Suppressor macrophage treated with lipopolysaccharide for 1 hour (primary cell): ENCODE measurements at regions not wholly inside any gene's neighbourhood (a gene's known extent, or its start where the extent isn't known, plus 50 kb on each side); places are given as distances from the start of the nearest gene placed in this dataset.
A peak's percentile ranks its signal among the peaks of the same experiment; 100 is the strongest.

ENCODE experiments used
- DNase-seq, 3 donors: peaks; one replicate each; pipeline ENCODE4 v3.0.0-alpha.2; 2020 to 2022

GRCh38 chr10:35758076-35758475 lies 116.0 kb upstream of the FZD8 start:
- DNase-seq: no peak

GRCh38 chr10:35754519-35754918 lies 112.4 kb upstream of the FZD8 start:
- no peak for DNase-seq

GRCh38 chr10:35752469-35753461 lies 110.7 kb upstream of the FZD8 start:
- peak in 1 of 3 donors; percentile 9 for DNase-seq

- DNase-seq: no peak
Measured at GRCh38 chr10:35751347-35751746, 109.3 kb upstream of the FZD8 start.

GRCh38 chr10:35749230-35749629 lies 107.1 kb upstream of the FZD8 start:
- DNase-seq: no peak

- DNase-seq: no peak
Measured at GRCh38 chr10:35745617-35746403, 103.7 kb upstream of the FZD8 start.

- DNase-seq: no peak
Measured at GRCh38 chr10:35743851-35744250, 101.8 kb upstream of the FZD8 start.

- no peak for DNase-seq
Measured at GRCh38 chr10:35743351-35743750, 101.3 kb upstream of the FZD8 start.

GRCh38 chr10:35739998-35740397 lies 97.9 kb upstream of the FZD8 start:
- peak in 2 of 3 donors; percentile 21 to 24 for DNase-seq

- no peak for DNase-seq
Measured at GRCh38 chr10:35735412-35735811, 93.3 kb upstream of the FZD8 start.

- no peak for DNase-seq
Measured at GRCh38 chr10:35731828-35732227, 89.7 kb upstream of the FZD8 start.

- no peak for DNase-seq
Measured at GRCh38 chr10:35728341-35728740, 86.2 kb upstream of the FZD8 start.

GRCh38 chr10:35726846-35727245 lies 84.8 kb upstream of the FZD8 start:
- DNase-seq: no peak

GRCh38 chr10:35723992-35724391 lies 81.9 kb upstream of the FZD8 start:
- no peak for DNase-seq

GRCh38 chr10:35723059-35723458 lies 81.0 kb upstream of the FZD8 start:
- DNase-seq: no peak

GRCh38 chr10:35722636-35723035 lies 80.5 kb upstream of the FZD8 start:
- DNase-seq: no peak

GRCh38 chr10:35722226-35722625 lies 80.1 kb upstream of the FZD8 start:
- DNase-seq: no peak

- DNase-seq: no peak
Measured at GRCh38 chr10:35720366-35720765, 78.3 kb upstream of the FZD8 start.

- DNase-seq: no peak
Measured at GRCh38 chr10:35716776-35717175, 74.7 kb upstream of the FZD8 start.

- no peak for DNase-seq
Measured at GRCh38 chr10:35712486-35712885, 70.4 kb upstream of the FZD8 start.

- DNase-seq: no peak
Measured at GRCh38 chr10:35711615-35712411, 69.7 kb upstream of the FZD8 start.

- no peak for DNase-seq
Measured at GRCh38 chr10:35707642-35708425, 65.7 kb upstream of the FZD8 start.
